Ishikawa (cell line): ENCODE measurements at regions not wholly inside any gene's neighbourhood (a gene's known extent, or its start where the extent isn't known, plus 50 kb on each side); places are given as distances from the start of the nearest gene placed in this dataset.

Experiments
- EP300 ChIP-seq: IDR thresholded peaks from 2 replicates; pipeline ENCODE4 v1.6.1; 2012; ENCODE audit warnings: borderline replicate concordance
- TEAD4 ChIP-seq: IDR thresholded peaks from 2 replicates; pipeline ENCODE4 v1.6.1; 2012

GRCh38 chr21:17428484-17428869 is 84.4 kb upstream of the CXADR start:
- TF ChIP-seq EP300 (no peak), TEAD4 (no peak)
